IMR-90 (cell line): ENCODE measurements at regions not wholly inside any gene's neighbourhood (a gene's known extent, or its start where the extent isn't known, plus 50 kb on each side); places are given as distances from the start of the nearest gene placed in this dataset.

Experiments
- BHLHE40 ChIP-seq: fragments of 150-350 bp; IDR thresholded peaks from 2 replicates; pipeline ENCODE4 v1.6.1; 2016; ENCODE audit warnings: mild to moderate bottlenecking, low read depth, low read length
- FOS ChIP-seq: fragments of 150-350 bp; IDR thresholded peaks from 2 replicates; pipeline ENCODE4 v1.6.1; 2016; ENCODE audit warnings: low read depth, low read length
- MAFK ChIP-seq: IDR thresholded peaks from 2 replicates; pipeline ENCODE4 v1.6.1; 2012; ENCODE audit warnings: low read depth, low read length, improper control_type of control experiment
- MAZ ChIP-seq: IDR thresholded peaks from 2 replicates; pipeline ENCODE4 v1.6.1; 2012; ENCODE audit warnings: low read depth, mild to moderate bottlenecking, low read length, improper control_type of control experiment, moderate library complexity, borderline replicate concordance
- MXI1 ChIP-seq: IDR thresholded peaks from 2 replicates; pipeline ENCODE4 v1.6.1; 2012; ENCODE audit warnings: low read depth, mild to moderate bottlenecking, low read length, moderate library complexity, borderline replicate concordance
- POLR2A ChIP-seq: IDR thresholded peaks from 2 replicates; pipeline ENCODE4 v1.6.1; 2012; ENCODE audit warnings: mild to moderate bottlenecking, low read depth, low read length
- RAD21 ChIP-seq: IDR thresholded peaks from 2 replicates; pipeline ENCODE4 v1.6.1; 2012; ENCODE audit warnings: low read length, improper control_type of control experiment
- RCOR1 ChIP-seq: IDR thresholded peaks from 2 replicates; pipeline ENCODE4 v1.6.1; 2012; ENCODE audit warnings: mild to moderate bottlenecking, low read length, improper control_type of control experiment; ENCODE audit not compliant: insufficient replicate concordance
- RFX5 ChIP-seq: IDR thresholded peaks from 2 replicates; pipeline ENCODE4 v1.8.0; 2012; ENCODE audit warnings: low read depth, mild to moderate bottlenecking, low read length, moderate library complexity
- SMC3 ChIP-seq: fragments of 150-350 bp; IDR thresholded peaks from 2 replicates; pipeline ENCODE4 v1.6.1; 2016; ENCODE audit warnings: low read depth, mild to moderate bottlenecking, antibody characterized with exemption, low read length, moderate library complexity
- TF ChIP-seq, protein P1 (sequence below): conservative IDR thresholded peaks from 2 replicates; pipeline ENCODE4 v1.5.1; 2012; ENCODE audit warnings: mild to moderate bottlenecking, low read depth, low read length, improper control_type of control experiment
- TF ChIP-seq, protein P2 (sequence below): fragments of 150-350 bp; IDR thresholded peaks from 2 replicates; pipeline ENCODE4 v1.6.1; 2017; ENCODE audit warnings: mild to moderate bottlenecking, antibody characterized with exemption, low read length, low read depth
- TF ChIP-seq, protein P3 (sequence below): fragments of 150-350 bp; IDR thresholded peaks from 2 replicates; pipeline ENCODE4 v1.6.1; 2016; ENCODE audit warnings: low read depth, mild to moderate bottlenecking, low read length, moderate library complexity, borderline replicate concordance

DNA sequence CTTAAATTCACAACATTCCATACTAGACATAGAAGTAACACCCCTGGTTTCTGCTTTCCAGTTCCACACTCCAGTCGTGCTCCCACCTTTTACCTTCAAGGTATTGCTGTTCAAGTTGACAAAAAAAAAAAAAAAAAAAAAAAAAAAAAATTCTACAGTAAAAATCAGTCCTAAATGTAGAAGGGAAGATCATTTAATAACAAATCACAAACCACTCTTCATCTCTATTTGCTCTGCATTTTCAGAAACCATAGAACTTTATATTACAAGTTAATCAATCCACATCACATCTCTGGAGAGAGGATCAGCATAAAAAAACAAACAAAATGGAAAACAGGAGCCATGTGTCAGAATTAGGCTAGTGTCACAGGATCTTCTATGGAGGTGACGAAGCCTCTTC, 206.3 kb upstream of the KLF14 start:
- TF ChIP-seq, protein P1, sequence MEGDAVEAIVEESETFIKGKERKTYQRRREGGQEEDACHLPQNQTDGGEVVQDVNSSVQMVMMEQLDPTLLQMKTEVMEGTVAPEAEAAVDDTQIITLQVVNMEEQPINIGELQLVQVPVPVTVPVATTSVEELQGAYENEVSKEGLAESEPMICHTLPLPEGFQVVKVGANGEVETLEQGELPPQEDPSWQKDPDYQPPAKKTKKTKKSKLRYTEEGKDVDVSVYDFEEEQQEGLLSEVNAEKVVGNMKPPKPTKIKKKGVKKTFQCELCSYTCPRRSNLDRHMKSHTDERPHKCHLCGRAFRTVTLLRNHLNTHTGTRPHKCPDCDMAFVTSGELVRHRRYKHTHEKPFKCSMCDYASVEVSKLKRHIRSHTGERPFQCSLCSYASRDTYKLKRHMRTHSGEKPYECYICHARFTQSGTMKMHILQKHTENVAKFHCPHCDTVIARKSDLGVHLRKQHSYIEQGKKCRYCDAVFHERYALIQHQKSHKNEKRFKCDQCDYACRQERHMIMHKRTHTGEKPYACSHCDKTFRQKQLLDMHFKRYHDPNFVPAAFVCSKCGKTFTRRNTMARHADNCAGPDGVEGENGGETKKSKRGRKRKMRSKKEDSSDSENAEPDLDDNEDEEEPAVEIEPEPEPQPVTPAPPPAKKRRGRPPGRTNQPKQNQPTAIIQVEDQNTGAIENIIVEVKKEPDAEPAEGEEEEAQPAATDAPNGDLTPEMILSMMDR, result no peak
- TF ChIP-seq POLR2A, result no peak; the same call in 1 of the 2 replicates
- TF ChIP-seq RCOR1, result no peak
- no peak for TF ChIP-seq MAFK
- no peak for TF ChIP-seq RAD21
- no peak for TF ChIP-seq FOS
- TF ChIP-seq, protein P2, sequence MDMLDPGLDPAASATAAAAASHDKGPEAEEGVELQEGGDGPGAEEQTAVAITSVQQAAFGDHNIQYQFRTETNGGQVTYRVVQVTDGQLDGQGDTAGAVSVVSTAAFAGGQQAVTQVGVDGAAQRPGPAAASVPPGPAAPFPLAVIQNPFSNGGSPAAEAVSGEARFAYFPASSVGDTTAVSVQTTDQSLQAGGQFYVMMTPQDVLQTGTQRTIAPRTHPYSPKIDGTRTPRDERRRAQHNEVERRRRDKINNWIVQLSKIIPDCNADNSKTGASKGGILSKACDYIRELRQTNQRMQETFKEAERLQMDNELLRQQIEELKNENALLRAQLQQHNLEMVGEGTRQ, result no peak
- no peak for TF ChIP-seq SMC3
- TF ChIP-seq MXI1, result no peak
- TF ChIP-seq BHLHE40, result no peak
- TF ChIP-seq RFX5, result no peak
- TF ChIP-seq, protein P3, sequence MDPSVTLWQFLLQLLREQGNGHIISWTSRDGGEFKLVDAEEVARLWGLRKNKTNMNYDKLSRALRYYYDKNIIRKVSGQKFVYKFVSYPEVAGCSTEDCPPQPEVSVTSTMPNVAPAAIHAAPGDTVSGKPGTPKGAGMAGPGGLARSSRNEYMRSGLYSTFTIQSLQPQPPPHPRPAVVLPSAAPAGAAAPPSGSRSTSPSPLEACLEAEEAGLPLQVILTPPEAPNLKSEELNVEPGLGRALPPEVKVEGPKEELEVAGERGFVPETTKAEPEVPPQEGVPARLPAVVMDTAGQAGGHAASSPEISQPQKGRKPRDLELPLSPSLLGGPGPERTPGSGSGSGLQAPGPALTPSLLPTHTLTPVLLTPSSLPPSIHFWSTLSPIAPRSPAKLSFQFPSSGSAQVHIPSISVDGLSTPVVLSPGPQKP, result no peak
- TF ChIP-seq MAZ, result no peak
